HEK293 (cell line): ENCODE measurements at regions not wholly inside any gene's neighbourhood (a gene's known extent, or its start where the extent isn't known, plus 50 kb on each side); places are given as distances from the start of the nearest gene placed in this dataset.

Experiments used
- CTCF ChIA-PET: fragments of 350-600 bp; formaldehyde crosslinking; extraction: SDS; loops from one replicate; lab custom pipeline; 2021; ENCODE audit warnings: antibody characterized with exemption; lab: Yijun Ruan, JAX
- POLR2A ChIA-PET: fragments of 300-600 bp; formaldehyde crosslinking; extraction: SDS; loops from one replicate; lab custom pipeline; 2020; ENCODE audit warnings: antibody characterized with exemption, inconsistent platforms; lab: Yijun Ruan, JAX
- H3K27ac ChIP-seq: fragments of 200-500 bp; sonication (Bioruptor generic); 2 replicates; pipeline ENCODE4 v1.5.1; 2014; ENCODE audit warnings: low read depth, low read length, control low read depth, inconsistent platforms; ENCODE audit errors: extremely low read depth
- H3K36me3 ChIP-seq, 2 experiments: fragments of 200-500 bp in 1 of 2; sonication (Bioruptor generic) in 1 of 2; 1 replicate in 1 of 2; 2 replicates in 1 of 2; pipeline ENCODE4 v1.5.1; 2014 to 2017; ENCODE audit warnings: inconsistent platforms in 2 of 2, low read length in 2 of 2; ENCODE audit not compliant: control insufficient read depth in 2 of 2, insufficient read depth in 1 of 2
- H3K4me1 ChIP-seq: fragments of 200-500 bp; sonication (Bioruptor generic); 2 replicates; pipeline ENCODE4 v1.5.1; 2014; ENCODE audit warnings: mild to moderate bottlenecking, low read length, inconsistent platforms; ENCODE audit not compliant: control insufficient read depth, insufficient read depth
- H3K4me3 ChIP-seq: 2 replicates; pipeline ENCODE4 v1.5.1; 2011; ENCODE audit warnings: low read depth, mild to moderate bottlenecking, control low read depth, low read length, moderate library complexity
- H3K9me3 ChIP-seq: fragments of 200-500 bp; sonication (Bioruptor generic); 2 replicates; pipeline ENCODE4 v1.5.1; 2014; ENCODE audit warnings: low read depth, low read length, inconsistent platforms; ENCODE audit not compliant: control insufficient read depth, insufficient read depth
- BCL11B ChIP-seq: fragments of 450-650 bp; formaldehyde crosslinking; IDR thresholded peaks from 2 replicates; pipeline ENCODE4 v1.5.1; 2016; ENCODE audit warnings: low read depth, missing biosample characterization, missing genetic modification characterization
- CTCF ChIP-seq: fragments of 450-650 bp; formaldehyde crosslinking; IDR thresholded peaks from 2 replicates; pipeline ENCODE4 v1.5.1; 2016; ENCODE audit warnings: missing biosample characterization, missing genetic modification characterization
- EGR2 ChIP-seq: fragments of 450-650 bp; formaldehyde crosslinking; IDR thresholded peaks from 2 replicates; pipeline ENCODE4 v1.5.1; 2016; ENCODE audit warnings: low read depth, missing biosample characterization, missing genetic modification characterization
- MEIS1 ChIP-seq: sonication (generic); formaldehyde crosslinking; IDR thresholded peaks from 2 replicates; pipeline ENCODE4 v1.8.1; 2022; ENCODE audit warnings: missing genetic modification reagents, mild to moderate bottlenecking, borderline replicate concordance
- OSR2 ChIP-seq: fragments of 450-650 bp; formaldehyde crosslinking; IDR thresholded peaks from 2 replicates; pipeline ENCODE4 v1.5.1; 2016; ENCODE audit warnings: missing biosample characterization, missing genetic modification characterization
- TCF7L2 ChIP-seq: IDR thresholded peaks from 2 replicates; pipeline ENCODE4 v1.6.1; 2011; ENCODE audit warnings: low read depth, mild to moderate bottlenecking, inconsistent platforms, low read length, moderate library complexity, borderline replicate concordance
- YY2 ChIP-seq: fragments of 450-650 bp; formaldehyde crosslinking; IDR thresholded peaks from 2 replicates; pipeline ENCODE4 v1.5.1; 2016; ENCODE audit warnings: missing biosample characterization, missing genetic modification characterization
- ZFP41 ChIP-seq: fragments of 450-650 bp; formaldehyde crosslinking; IDR thresholded peaks from 2 replicates; pipeline ENCODE4 v1.5.1; 2016; ENCODE audit warnings: missing biosample characterization, missing genetic modification characterization, borderline replicate concordance
- ZNF155 ChIP-seq: fragments of 450-650 bp; formaldehyde crosslinking; IDR thresholded peaks from 2 replicates; pipeline ENCODE4 v1.5.1; 2016; ENCODE audit warnings: missing biosample characterization, missing genetic modification characterization
- ZNF23 ChIP-seq: fragments of 450-650 bp; formaldehyde crosslinking; IDR thresholded peaks from 2 replicates; pipeline ENCODE4 v1.5.1; 2016; ENCODE audit warnings: missing biosample characterization, missing genetic modification characterization, borderline replicate concordance
- ZNF341 ChIP-seq: fragments of 450-650 bp; formaldehyde crosslinking; IDR thresholded peaks from 2 replicates; pipeline ENCODE4; 2016; ENCODE audit warnings: low read depth, missing biosample characterization, missing genetic modification characterization
- ZNF354C ChIP-seq: fragments of 450-650 bp; formaldehyde crosslinking; IDR thresholded peaks from 2 replicates; pipeline ENCODE4 v1.5.1; 2016; ENCODE audit warnings: missing biosample characterization, missing genetic modification characterization, low read depth, borderline replicate concordance
- ZNF362 ChIP-seq: fragments of 450-650 bp; formaldehyde crosslinking; IDR thresholded peaks from 2 replicates; pipeline ENCODE4 v1.5.1; 2016; ENCODE audit warnings: missing biosample characterization, missing genetic modification characterization
- ZNF366 ChIP-seq: fragments of 450-650 bp; formaldehyde crosslinking; conservative IDR thresholded peaks from 2 replicates; pipeline ENCODE4 v1.5.1; 2016; ENCODE audit warnings: missing biosample characterization, missing genetic modification characterization
- ZNF391 ChIP-seq: fragments of 450-650 bp; formaldehyde crosslinking; IDR thresholded peaks from 2 replicates; pipeline ENCODE4 v1.5.1; 2016; ENCODE audit warnings: low read depth, missing biosample characterization, missing genetic modification characterization, borderline replicate concordance
- ZNF394 ChIP-seq: fragments of 450-650 bp; formaldehyde crosslinking; IDR thresholded peaks from 2 replicates; pipeline ENCODE4 v1.5.1; 2016; ENCODE audit warnings: missing biosample characterization, missing genetic modification characterization, mild to moderate bottlenecking, moderate library complexity, borderline replicate concordance
- ZNF426 ChIP-seq: fragments of 450-650 bp; formaldehyde crosslinking; IDR thresholded peaks from 2 replicates; pipeline ENCODE4 v1.5.1; 2017; ENCODE audit warnings: missing biosample characterization, missing genetic modification characterization, mild to moderate bottlenecking, inconsistent platforms, moderate library complexity
- ZNF548 ChIP-seq: fragments of 450-650 bp; formaldehyde crosslinking; IDR thresholded peaks from 2 replicates; pipeline ENCODE4 v1.5.1; 2016; ENCODE audit warnings: missing biosample characterization, missing genetic modification characterization
- ZNF555 ChIP-seq: fragments of 450-650 bp; formaldehyde crosslinking; conservative IDR thresholded peaks from 2 replicates; pipeline ENCODE4 v1.5.1; 2017; ENCODE audit warnings: missing biosample characterization, mild to moderate bottlenecking, missing genetic modification characterization, inconsistent platforms
- ZNF600 ChIP-seq: fragments of 450-650 bp; formaldehyde crosslinking; IDR thresholded peaks from 2 replicates; pipeline ENCODE4 v1.5.1; 2016; ENCODE audit warnings: missing biosample characterization, missing genetic modification characterization
- ZNF629 ChIP-seq: fragments of 450-650 bp; formaldehyde crosslinking; IDR thresholded peaks from 2 replicates; pipeline ENCODE4 v1.5.1; 2017; ENCODE audit warnings: missing biosample characterization, missing genetic modification characterization
- ZNF664 ChIP-seq: fragments of 450-650 bp; formaldehyde crosslinking; IDR thresholded peaks from 2 replicates; pipeline ENCODE4 v1.5.1; 2016; ENCODE audit warnings: missing biosample characterization, missing genetic modification characterization
- ZNF677 ChIP-seq: fragments of 450-650 bp; IDR thresholded peaks from 2 replicates; pipeline ENCODE4 v1.5.0; 2018; ENCODE audit warnings: missing biosample characterization, mild to moderate bottlenecking, missing genetic modification characterization, moderate library complexity
- ZNF777 ChIP-seq: fragments of 450-650 bp; formaldehyde crosslinking; IDR thresholded peaks from 2 replicates; pipeline ENCODE4 v1.5.1; 2017; ENCODE audit warnings: missing biosample characterization, missing genetic modification characterization, borderline replicate concordance
- TF ChIP-seq, protein P1 (sequence below): fragments of 450-650 bp; formaldehyde crosslinking; IDR thresholded peaks from 2 replicates; pipeline ENCODE4 v1.5.1; 2016; ENCODE audit warnings: missing biosample characterization, missing genetic modification characterization
- TF ChIP-seq, protein P2 (sequence below): fragments of 450-650 bp; formaldehyde crosslinking; conservative IDR thresholded peaks from 2 replicates; pipeline ENCODE4 v1.5.1; 2016; ENCODE audit warnings: low read depth, missing biosample characterization, missing genetic modification characterization
- TF ChIP-seq, protein P3 (sequence below): fragments of 450-650 bp; formaldehyde crosslinking; IDR thresholded peaks from 2 replicates; pipeline ENCODE4 v1.5.1; 2016; ENCODE audit warnings: missing biosample characterization, missing genetic modification characterization

DNA sequence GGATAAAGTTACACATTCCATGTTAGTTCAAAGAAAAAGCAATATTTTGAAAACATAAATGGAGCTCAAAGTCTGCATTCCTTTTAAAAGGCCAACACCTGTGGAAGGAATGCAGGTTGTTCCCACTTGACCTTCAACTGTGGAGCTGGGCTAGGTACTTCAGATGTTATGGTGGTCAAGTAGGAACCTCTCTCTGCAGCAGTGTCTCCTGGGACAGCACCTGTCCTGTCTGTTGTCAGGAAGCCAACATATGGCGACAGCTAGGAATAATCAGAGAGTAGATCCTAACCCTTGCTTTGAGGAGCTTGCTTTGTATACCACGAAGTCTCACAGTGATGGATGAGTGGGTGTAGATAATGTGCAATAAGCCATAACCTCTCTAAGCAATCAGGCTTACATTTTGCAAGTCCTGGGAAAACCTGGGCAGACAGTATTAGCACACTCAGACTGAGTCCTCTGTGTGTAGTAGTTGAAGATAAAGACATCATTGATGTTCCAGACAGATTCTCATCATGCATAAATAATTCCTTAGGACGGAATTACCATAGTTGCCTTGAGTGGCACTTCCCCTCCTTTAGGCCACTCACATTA lies 347.5 kb downstream of the PRL start:
- CTCF ChIA-PET = interaction anchor here (0.7 to 0.8 kb wide), 2 partner anchors 194 to 955 kb away, joined by 3 read pairs; no protein-coding TSS in a partner anchor
- TF ChIP-seq ZNF555 (tag by site-specific recombination) (no peak), ZNF362 (tag by site-specific recombination) (no peak), ZNF391 (no peak), ZNF777 (tag by site-specific recombination) (no peak), ZNF426 (tag by site-specific recombination) (no peak), EGR2 (tag by site-specific recombination) (no peak), YY2 (tag by site-specific recombination) (no peak), ZNF341 (tag by site-specific recombination) (no peak), ZNF664 (no peak), CTCF (tag by site-specific recombination) (no peak), ZNF677 (tag by site-specific recombination) (no peak), MEIS1 (CRISPR knock-in tag) (no peak), ZNF394 (tag by site-specific recombination) (no peak), ZNF354C (no peak), ZNF548 (tag by site-specific recombination) (no peak), OSR2 (peak; percentile 26; the same call in 1 of the 2 replicates), ZNF600 (peak; percentile 60), BCL11B (no peak), ZNF23 (tag by site-specific recombination) (no peak), ZNF366 (tag by site-specific recombination) (no peak), ZNF155 (no peak), ZNF629 (tag by site-specific recombination) (no peak), TCF7L2 (peak; percentile 51; the same call in 1 of the 2 replicates), ZFP41 (tag by site-specific recombination) (no peak)
- TF ChIP-seq, protein P1, sequence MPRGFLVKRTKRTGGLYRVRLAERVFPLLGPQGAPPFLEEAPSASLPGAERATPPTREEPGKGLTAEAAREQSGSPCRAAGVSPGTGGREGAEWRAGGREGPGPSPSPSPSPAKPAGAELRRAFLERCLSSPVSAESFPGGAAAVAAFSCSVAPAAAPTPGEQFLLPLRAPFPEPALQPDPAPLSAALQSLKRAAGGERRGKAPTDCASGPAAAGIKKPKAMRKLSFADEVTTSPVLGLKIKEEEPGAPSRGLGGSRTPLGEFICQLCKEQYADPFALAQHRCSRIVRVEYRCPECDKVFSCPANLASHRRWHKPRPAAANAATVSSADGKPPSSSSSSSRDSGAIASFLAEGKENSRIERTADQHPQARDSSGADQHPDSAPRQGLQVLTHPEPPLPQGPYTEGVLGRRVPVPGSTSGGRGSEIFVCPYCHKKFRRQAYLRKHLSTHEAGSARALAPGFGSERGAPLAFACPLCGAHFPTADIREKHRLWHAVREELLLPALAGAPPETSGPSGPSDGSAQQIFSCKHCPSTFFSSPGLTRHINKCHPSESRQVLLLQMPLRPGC (tag by site-specific recombination) = no peak
- TF ChIP-seq, protein P2, sequence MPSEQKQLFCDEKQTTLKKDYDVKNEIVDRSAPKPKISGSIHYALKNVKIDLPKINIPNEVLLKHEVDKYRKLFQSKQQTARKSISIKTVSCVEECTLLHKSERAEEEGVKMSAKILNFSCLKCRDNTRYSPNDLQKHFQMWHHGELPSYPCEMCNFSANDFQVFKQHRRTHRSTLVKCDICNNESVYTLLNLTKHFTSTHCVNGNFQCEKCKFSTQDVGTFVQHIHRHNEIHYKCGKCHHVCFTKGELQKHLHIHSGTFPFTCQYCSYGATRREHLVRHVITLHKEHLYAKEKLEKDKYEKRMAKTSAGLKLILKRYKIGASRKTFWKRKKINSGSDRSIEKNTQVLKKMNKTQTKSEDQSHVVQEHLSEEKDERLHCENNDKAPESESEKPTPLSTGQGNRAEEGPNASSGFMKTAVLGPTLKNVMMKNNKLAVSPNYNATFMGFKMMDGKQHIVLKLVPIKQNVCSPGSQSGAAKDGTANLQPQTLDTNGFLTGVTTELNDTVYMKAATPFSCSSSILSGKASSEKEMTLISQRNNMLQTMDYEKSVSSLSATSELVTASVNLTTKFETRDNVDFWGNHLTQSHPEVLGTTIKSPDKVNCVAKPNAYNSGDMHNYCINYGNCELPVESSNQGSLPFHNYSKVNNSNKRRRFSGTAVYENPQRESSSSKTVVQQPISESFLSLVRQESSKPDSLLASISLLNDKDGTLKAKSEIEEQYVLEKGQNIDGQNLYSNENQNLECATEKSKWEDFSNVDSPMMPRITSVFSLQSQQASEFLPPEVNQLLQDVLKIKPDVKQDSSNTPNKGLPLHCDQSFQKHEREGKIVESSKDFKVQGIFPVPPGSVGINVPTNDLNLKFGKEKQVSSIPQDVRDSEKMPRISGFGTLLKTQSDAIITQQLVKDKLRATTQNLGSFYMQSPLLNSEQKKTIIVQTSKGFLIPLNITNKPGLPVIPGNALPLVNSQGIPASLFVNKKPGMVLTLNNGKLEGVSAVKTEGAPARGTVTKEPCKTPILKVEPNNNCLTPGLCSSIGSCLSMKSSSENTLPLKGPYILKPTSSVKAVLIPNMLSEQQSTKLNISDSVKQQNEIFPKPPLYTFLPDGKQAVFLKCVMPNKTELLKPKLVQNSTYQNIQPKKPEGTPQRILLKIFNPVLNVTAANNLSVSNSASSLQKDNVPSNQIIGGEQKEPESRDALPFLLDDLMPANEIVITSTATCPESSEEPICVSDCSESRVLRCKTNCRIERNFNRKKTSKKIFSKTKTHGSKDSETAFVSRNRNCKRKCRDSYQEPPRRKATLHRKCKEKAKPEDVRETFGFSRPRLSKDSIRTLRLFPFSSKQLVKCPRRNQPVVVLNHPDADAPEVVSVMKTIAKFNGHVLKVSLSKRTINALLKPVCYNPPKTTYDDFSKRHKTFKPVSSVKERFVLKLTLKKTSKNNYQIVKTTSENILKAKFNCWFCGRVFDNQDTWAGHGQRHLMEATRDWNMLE = no peak
- TF ChIP-seq, protein P3, sequence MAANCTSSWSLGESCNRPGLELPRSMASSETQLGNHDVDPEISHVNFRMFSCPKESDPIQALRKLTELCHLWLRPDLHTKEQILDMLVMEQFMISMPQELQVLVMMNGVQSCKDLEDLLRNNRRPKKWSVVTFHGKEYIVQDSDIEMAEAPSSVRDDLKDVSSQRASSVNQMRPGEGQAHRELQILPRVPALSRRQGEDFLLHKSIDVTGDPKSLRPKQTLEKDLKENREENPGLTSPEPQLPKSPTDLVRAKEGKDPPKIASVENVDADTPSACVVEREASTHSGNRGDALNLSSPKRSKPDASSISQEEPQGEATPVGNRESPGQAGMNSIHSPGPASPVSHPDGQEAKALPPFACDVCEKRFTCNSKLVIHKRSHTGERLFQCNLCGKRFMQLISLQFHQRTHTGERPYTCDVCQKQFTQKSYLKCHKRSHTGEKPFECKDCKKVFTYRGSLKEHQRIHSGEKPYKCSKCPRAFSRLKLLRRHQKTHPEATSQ (tag by site-specific recombination) = no peak

More for the DNA sequence above, 347.5 kb downstream of the PRL start:
- POLR2A ChIA-PET = interaction anchor here (0.6 to 4.0 kb wide), 7 partner anchors 49 to 355 kb away, joined by 3 to 53 read pairs (median 4); partner anchors contain the start of gene SOX4
- Histone ChIP-seq H3K27ac (peak overlapping the region; percentile 73), H3K4me3 (no peak overlapping the region), H3K9me3 (no peaks in the 10 kb centered on the region), H3K36me3 (no peaks in the 10 kb centered on the region), H3K4me1 (peaks cover 41% of the 10 kb centered on the region)
